NB4 (cell line): ENCODE measurements at regions not wholly inside any gene's neighbourhood (a gene's known extent, or its start where the extent isn't known, plus 50 kb on each side); places are given as distances from the start of the nearest gene placed in this dataset.

ENCODE experiments used
- MYC ChIP-seq: IDR thresholded peaks from 2 replicates; pipeline ENCODE4 v1.6.1; 2011; ENCODE audit warnings: low read depth, low read length
- POLR2A ChIP-seq: IDR thresholded peaks from 2 replicates; pipeline ENCODE4 v1.6.1; 2011; ENCODE audit warnings: mild to moderate bottlenecking; ENCODE audit not compliant: insufficient read length; ENCODE audit errors: extremely low read depth
- TF ChIP-seq, protein P1 (sequence below): IDR thresholded peaks from one replicate; pipeline ENCODE4 v1.5.1; 2012; ENCODE audit warnings: low read depth, low read length
- TF ChIP-seq, protein P2 (sequence below): IDR thresholded peaks from 2 replicates; pipeline ENCODE4 v1.6.1; 2011; ENCODE audit warnings: low read depth, low read length

DNA sequence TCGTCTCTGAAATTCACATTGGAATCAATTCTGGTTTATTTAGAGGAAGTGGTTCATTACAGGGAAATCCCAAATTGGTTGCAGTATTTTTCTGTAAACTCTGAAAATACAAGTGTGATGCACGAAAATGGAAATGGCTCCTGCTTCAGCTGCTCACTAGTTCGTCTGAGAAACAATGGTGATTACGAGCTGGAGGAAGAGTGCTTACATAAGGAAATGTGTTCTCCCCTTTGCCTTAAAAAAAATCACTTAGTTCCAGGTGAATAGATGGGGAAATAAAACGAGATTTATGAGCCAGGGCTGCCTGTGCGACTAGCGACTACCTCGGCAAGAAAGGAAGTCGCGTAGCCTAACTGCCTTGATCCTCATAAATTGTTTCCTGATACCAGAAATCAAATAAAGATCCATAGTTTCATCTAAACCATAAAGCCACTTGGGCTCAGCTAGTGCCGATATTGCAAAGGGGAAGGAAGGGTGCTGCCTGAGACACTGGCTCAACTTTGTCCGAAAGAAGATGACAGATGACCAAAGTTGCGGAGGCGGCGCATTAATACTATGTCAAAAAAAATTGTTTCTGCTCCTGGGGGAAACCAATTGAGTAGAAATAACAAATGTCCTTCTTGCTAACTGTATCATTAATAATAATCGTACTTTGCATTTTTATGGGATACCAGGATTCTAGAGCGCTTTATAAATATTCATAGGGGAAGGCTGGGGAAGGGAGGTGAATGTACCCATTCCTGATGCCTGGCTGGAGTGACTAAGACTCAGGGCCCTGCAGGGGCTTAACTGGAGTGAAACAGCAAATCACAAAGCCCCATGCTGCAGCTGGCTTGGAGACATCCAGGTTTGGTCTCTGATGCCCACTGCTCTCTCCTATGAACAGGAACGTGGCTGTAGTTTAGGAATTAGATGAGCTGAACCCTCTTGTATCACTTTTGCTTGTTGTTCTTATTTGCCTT is 185.7 kb downstream of the BLID start:
- TF ChIP-seq, protein P1, sequence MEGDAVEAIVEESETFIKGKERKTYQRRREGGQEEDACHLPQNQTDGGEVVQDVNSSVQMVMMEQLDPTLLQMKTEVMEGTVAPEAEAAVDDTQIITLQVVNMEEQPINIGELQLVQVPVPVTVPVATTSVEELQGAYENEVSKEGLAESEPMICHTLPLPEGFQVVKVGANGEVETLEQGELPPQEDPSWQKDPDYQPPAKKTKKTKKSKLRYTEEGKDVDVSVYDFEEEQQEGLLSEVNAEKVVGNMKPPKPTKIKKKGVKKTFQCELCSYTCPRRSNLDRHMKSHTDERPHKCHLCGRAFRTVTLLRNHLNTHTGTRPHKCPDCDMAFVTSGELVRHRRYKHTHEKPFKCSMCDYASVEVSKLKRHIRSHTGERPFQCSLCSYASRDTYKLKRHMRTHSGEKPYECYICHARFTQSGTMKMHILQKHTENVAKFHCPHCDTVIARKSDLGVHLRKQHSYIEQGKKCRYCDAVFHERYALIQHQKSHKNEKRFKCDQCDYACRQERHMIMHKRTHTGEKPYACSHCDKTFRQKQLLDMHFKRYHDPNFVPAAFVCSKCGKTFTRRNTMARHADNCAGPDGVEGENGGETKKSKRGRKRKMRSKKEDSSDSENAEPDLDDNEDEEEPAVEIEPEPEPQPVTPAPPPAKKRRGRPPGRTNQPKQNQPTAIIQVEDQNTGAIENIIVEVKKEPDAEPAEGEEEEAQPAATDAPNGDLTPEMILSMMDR: no peak
- TF ChIP-seq POLR2A (no peak), MYC (no peak)
- TF ChIP-seq, protein P2, sequence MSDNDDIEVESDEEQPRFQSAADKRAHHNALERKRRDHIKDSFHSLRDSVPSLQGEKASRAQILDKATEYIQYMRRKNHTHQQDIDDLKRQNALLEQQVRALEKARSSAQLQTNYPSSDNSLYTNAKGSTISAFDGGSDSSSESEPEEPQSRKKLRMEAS: no peak
